ENCODE measurements at regions not wholly inside any gene's neighbourhood (a gene's known extent, or its start where the extent isn't known, plus 50 kb on each side); places are given as distances from the start of the nearest gene placed in this dataset.

DNA sequence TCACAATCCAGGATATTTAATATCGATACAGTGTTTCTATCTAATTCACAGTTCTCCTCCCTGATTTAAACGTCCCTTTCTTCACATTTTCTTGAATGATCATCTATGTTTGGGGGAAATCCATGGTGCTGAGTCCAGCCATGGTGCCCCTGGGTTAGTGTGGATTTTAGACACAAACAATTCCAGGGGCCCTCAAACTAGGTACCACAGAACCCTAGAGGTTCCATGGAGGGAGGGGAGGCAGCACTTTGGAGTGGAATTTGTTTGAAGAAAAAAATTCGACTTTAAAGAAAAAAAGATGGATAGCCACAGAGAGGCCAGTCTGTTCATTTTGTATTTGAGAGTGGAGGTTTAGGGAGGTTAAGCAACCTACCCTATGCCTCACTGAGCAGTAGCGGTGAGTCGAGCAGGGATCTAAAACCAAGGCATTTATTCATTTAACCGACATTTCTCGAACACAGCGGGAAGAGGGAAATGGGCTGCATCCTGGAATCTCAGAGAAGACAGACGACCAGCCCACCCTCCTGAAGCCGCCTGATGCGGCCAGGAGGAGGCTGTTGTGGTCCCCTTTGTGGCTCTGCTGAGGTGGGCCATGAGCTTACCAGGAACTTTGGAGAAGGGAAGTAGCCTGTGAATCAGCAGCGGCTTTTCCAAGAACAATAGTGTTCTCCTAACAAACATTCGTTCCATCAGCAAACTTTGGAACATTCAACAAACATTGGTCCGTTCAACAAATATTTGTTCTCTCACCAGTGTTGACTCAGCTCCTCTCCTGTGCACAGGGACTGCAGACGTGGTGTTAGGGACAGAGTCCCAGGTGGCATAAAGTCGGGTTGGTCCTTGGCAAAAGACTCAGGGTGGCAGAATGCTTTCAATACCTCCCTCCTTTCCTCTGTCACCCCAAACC, 103.5 kb upstream of the ZBTB40 start:
- no peaks in the 10 kb centered on the region for H3K36me3 ChIP-seq (ENCODE audit: insufficient read depth, low read length)
- H3K9ac ChIP-seq (ENCODE audit: low read depth, low read length) = no peak overlapping the region
- H3K4me3 ChIP-seq (ENCODE audit: low read depth in 1 of 2, low read length in 2 of 2) = no peak overlapping the region
- H3K79me2 ChIP-seq (ENCODE audit: insufficient read depth, low read length) = no peaks in the 10 kb centered on the region
- peaks cover 13% of the 10 kb centered on the region; the same call in 1 of the 2 replicates for H4K20me1 ChIP-seq (ENCODE audit: insufficient read depth, low read length)
- no peak for TF ChIP-seq EZH2 (IDR thresholded peaks at IDR 0.05; ENCODE audit: borderline replicate concordance, low read depth, low read length, severe bottlenecking)
- TF ChIP-seq, protein P1, sequence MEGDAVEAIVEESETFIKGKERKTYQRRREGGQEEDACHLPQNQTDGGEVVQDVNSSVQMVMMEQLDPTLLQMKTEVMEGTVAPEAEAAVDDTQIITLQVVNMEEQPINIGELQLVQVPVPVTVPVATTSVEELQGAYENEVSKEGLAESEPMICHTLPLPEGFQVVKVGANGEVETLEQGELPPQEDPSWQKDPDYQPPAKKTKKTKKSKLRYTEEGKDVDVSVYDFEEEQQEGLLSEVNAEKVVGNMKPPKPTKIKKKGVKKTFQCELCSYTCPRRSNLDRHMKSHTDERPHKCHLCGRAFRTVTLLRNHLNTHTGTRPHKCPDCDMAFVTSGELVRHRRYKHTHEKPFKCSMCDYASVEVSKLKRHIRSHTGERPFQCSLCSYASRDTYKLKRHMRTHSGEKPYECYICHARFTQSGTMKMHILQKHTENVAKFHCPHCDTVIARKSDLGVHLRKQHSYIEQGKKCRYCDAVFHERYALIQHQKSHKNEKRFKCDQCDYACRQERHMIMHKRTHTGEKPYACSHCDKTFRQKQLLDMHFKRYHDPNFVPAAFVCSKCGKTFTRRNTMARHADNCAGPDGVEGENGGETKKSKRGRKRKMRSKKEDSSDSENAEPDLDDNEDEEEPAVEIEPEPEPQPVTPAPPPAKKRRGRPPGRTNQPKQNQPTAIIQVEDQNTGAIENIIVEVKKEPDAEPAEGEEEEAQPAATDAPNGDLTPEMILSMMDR (IDR thresholded peaks at IDR 0.05; ENCODE audit: borderline replicate concordance, extremely low read depth, low read length, poor library complexity, severe bottlenecking) = no peak
- no peak for ATAC-seq (ENCODE audit: insufficient read depth, low read depth)
- H3K4me1 ChIP-seq (ENCODE audit: insufficient read depth, low read length) = no peaks in the 10 kb centered on the region
- DNase-seq = no peak
- no peak overlapping the region for H3K4me2 ChIP-seq (ENCODE audit: insufficient read depth, low read length)
- H2AFZ ChIP-seq (ENCODE audit: low read depth, low read length) = no peak overlapping the region
- no peak overlapping the region for H3K27ac ChIP-seq (ENCODE audit: low read length)
- H3K27me3 ChIP-seq (ENCODE audit: insufficient read depth, low read length, poor library complexity) = peaks cover 28% of the 10 kb centered on the region
- H3K9me3 ChIP-seq (ENCODE audit: insufficient read depth, low read length, severe bottlenecking) = no peaks in the 10 kb centered on the region

DNA sequence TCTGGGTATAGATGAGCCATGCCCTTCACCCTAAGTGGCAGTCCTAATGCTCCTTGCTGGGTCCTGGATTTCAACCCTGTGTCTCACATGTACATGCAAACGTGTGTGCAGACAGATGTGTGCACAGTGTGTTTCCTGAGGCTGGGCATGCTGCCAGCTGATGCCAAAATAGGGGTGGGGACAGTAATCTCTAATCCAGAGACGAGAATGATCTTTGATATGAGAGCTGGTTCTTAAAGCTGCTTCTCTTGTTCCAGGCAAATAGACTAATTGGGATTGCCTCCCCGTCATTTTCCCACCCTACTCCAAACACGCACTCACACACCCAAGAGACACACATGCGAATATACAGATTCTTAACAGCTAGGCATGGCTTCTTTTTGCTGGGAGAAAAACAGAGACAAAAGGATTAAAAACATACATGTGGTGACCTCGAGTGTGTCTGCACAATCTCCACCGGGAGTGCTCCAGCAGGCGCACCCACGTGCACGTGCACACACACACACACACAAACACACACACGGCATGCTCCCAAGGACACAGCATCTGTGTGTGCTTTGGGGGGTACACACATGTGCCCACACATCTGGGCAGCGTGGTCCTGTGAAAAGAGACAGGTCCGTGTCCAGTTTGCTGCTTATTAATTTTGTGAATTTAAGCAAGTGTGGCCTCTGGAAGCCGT, 102.1 kb upstream of the ZBTB40 start:
- H3K79me2 ChIP-seq (ENCODE audit: insufficient read depth, low read length) = no peaks in the 10 kb centered on the region
- peaks cover 28% of the 10 kb centered on the region for H3K27me3 ChIP-seq (ENCODE audit: insufficient read depth, low read length, poor library complexity)
- no peak for ATAC-seq (ENCODE audit: insufficient read depth, low read depth)
- H4K20me1 ChIP-seq (ENCODE audit: insufficient read depth, low read length) = peaks cover 6% of the 10 kb centered on the region; the same call in 1 of the 2 replicates
- H3K9ac ChIP-seq (ENCODE audit: low read depth, low read length) = no peak overlapping the region
- no peaks in the 10 kb centered on the region for H3K36me3 ChIP-seq (ENCODE audit: insufficient read depth, low read length)
- H3K4me1 ChIP-seq (ENCODE audit: insufficient read depth, low read length) = no peaks in the 10 kb centered on the region
- no peak overlapping the region for H2AFZ ChIP-seq (ENCODE audit: low read depth, low read length)
- TF ChIP-seq EZH2 (IDR thresholded peaks at IDR 0.05; ENCODE audit: borderline replicate concordance, low read depth, low read length, severe bottlenecking) = no peak
- TF ChIP-seq, protein P1 (IDR thresholded peaks at IDR 0.05; ENCODE audit: borderline replicate concordance, extremely low read depth, low read length, poor library complexity, severe bottlenecking) = no peak
- H3K9me3 ChIP-seq (ENCODE audit: insufficient read depth, low read length, severe bottlenecking) = no peaks in the 10 kb centered on the region
- no peak overlapping the region for H3K4me3 ChIP-seq (ENCODE audit: low read depth in 1 of 2, low read length in 2 of 2)
- H3K4me2 ChIP-seq (ENCODE audit: insufficient read depth, low read length) = no peak overlapping the region
- no peak for DNase-seq
- no peak overlapping the region for H3K27ac ChIP-seq (ENCODE audit: low read length)

DNA sequence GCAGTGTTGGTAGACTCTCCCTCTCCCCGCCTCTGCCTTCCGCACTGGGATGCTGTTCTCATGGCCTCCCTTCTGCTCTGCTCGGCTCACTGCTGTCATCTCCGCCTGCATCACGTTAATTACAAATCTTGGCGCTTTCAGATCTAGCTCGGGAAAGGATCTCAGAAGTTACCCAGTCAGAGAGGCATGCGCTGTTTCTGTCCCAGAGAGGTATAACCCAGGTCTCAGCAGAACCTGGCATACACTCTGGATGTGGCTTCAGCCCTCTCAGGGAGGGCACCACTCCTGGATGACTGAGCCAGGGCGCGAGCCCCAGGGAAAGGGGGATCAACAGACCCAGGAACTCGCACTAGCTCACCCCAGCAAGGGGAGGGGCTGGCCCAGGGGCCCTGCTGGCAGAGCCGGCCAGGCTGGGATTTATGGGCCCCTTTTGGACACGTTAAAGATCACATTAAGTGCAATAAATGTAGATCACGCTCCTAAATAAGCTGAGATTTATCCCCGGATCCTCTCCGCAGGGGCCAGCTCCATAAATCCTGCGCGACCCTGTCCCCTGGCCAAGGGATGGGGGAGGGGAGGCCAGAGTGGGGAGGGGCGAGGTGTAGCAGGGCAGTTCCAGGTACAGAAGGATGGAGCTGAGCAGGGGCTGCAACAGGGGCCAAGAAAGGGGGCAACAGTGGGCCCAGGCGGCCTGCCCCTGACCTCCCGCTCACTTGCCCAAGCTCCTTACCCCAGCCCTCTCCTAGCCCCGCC, 101.3 kb upstream of the ZBTB40 start:
- DNase-seq (no peak), ATAC-seq (ENCODE audit: insufficient read depth, low read depth) (no peak)
- no peak overlapping the region for H2AFZ ChIP-seq (ENCODE audit: low read depth, low read length)
- no peaks in the 10 kb centered on the region for H3K4me1 ChIP-seq (ENCODE audit: insufficient read depth, low read length)
- no peak overlapping the region for H3K27ac ChIP-seq (ENCODE audit: low read length)
- no peaks in the 10 kb centered on the region for H3K36me3 ChIP-seq (ENCODE audit: insufficient read depth, low read length)
- no peaks in the 10 kb centered on the region for H3K9me3 ChIP-seq (ENCODE audit: insufficient read depth, low read length, severe bottlenecking)
- no peaks in the 10 kb centered on the region for H3K79me2 ChIP-seq (ENCODE audit: insufficient read depth, low read length)
- peaks cover 2% of the 10 kb centered on the region; the same call in 1 of the 2 replicates for H4K20me1 ChIP-seq (ENCODE audit: insufficient read depth, low read length)
- peaks cover 28% of the 10 kb centered on the region for H3K27me3 ChIP-seq (ENCODE audit: insufficient read depth, low read length, poor library complexity)
- TF ChIP-seq, protein P1 (IDR thresholded peaks at IDR 0.05; ENCODE audit: borderline replicate concordance, extremely low read depth, low read length, poor library complexity, severe bottlenecking) = no peak
- no peak for TF ChIP-seq EZH2 (IDR thresholded peaks at IDR 0.05; ENCODE audit: borderline replicate concordance, low read depth, low read length, severe bottlenecking)
- no peak overlapping the region for H3K4me2 ChIP-seq (ENCODE audit: insufficient read depth, low read length)
- no peak overlapping the region for H3K4me3 ChIP-seq (ENCODE audit: low read depth in 1 of 2, low read length in 2 of 2)
- H3K9ac ChIP-seq (ENCODE audit: low read depth, low read length) = no peak overlapping the region
